Renal cortical epithelial cell (primary cell): ENCODE measurements at regions not wholly inside any gene's neighbourhood (a gene's known extent, or its start where the extent isn't known, plus 50 kb on each side); places are given as distances from the start of the nearest gene placed in this dataset.

Experiments used
- DNase-seq: peaks from one replicate; pipeline ENCODE4 v3.0.0-alpha.2; 2011; ENCODE audit warnings: low read depth

DNA sequence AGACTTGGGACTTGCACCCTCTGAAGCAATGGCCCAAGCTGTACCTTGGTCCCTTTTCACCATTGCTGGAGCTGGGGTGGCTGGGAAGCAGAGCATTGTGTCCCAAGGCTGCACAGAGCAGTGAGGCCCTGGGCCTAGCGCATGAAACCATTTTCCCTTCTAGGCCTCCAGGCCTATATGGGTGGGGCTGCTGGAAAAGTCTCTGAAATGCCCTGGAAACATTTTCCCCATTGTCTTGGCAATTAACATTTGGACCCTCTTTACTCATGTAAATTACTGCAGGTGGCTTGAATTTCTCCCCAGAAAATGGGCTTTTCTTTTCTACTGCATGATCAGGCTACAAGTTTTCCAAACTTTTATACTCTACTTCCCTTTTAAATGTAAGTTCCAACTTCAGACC is 510.5 kb downstream of the SLITRK6 start:
- DNase-seq, result no peak

DNA sequence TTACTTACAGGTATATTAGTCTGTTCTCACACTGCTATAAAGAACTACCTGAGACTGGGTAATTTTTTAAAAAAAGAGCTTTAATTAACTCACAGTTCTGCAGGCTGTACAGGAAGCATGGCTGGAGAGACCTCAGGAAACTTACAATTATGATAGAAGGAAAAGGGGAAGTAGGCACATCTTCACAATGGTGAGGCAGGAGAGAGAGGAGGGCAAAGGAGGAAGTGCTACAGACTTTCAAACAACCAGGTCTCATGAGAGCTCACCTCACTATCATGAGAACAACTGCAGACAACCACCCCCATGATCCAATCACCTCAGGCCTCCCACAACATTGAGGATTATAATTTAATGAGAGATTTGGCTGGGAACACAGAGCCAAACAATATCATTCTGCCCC is 511.7 kb downstream of the SLITRK6 start:
- no peak for DNase-seq

- DNase-seq, result no peak
These were observed 513.1 kb downstream of the SLITRK6 start for GRCh38 chr13:85286081-85286480.

DNA sequence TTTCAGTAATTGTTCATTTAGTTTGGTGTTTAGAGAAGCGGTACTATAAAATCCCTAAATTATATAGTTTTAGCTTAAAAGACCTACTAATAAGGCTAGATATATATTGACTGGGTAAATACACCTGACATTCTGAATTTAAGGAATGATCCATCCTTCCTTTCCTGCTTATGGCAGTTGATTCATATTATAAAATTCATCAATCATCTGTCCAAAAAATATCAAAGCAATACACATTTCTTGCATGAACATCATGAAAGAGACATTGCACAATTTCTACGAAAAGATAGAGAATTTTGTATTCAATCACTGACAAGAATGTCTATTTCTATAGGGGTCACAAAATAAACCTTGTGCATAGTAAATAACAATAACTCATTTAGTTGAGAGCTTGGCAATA is 514.9 kb downstream of the SLITRK6 start:
- no peak for DNase-seq

- no peak for DNase-seq
These were observed 515.8 kb downstream of the SLITRK6 start for GRCh38 chr13:85283408-85283807.

DNA sequence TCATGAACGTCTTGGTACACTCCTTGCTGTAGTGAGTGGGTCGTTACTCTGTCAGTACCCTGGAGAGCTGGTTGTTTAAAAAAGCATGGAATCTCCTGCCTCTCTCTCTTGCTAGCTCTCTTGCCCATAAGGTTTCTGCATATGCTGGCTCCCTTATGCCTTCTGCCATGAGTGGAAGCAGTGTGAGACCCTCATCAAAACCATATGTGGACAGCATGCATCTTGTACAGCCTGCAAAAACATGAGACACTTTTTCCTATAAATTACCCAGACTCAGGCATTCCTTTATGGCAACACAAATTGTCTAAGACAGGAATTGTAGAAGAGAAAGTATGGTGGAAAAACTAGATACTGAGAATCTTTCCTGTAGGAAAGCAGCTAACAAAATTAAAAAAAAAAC is 516.3 kb downstream of the SLITRK6 start:
- no peak for DNase-seq

DNA sequence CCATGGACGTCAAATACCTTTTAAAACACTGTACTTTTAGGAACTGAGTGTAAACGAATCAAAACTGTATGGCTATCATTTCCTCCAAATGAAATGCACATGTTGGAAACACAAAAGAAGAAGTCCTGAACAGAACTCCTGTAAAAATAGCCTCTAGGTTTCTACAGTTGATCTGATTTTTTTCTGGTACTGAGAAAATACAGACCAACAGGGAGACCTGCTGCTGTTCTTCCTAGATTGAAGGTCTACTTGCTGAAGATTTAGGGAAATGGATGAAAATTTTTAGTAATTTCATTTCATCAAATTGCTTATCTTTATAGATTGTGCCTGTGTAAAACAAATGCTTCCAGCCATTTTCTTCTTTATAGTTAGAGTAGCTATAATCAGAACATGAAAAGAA is 520.4 kb downstream of the SLITRK6 start:
- no peak for DNase-seq

DNA sequence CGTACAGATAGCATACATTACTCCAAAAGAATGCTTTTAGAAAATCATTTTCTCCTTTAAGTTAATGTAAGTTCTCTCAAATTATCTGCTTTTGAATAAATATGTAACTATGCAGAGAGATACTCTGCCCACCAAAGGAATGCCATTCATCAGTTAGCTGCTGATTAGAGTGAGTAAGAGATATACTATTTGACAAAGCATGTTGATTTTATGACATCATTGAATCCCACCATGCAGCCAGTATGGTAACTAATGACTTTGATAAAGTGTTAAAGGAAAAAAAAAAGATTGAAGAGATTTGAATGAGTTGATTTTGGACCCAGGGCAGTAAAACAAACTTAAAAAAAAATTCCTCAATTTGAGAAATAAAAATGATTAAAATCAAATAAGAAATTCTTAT is 521.5 kb downstream of the SLITRK6 start:
- DNase-seq, result peak; percentile 1

DNA sequence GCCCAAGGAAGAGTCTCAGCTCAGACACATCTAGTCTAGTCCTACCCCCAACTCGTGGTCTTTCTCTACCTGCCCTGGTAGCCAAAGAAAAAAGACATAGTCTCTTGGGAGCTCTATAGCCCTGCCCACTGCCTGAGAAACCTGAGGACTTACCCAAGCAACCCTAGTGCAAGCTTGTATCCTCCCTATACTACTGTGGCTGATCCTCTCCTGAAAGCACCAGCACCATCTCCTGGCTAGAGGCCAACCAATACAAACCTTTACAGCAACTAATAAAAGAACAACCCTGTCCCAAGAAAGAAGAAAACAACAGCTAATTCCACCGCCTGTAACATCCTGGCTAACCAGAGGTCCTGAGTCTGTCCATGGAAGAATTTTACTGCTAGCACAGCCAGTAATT is 532.4 kb downstream of the SLITRK6 start:
- DNase-seq, result no peak

DNA sequence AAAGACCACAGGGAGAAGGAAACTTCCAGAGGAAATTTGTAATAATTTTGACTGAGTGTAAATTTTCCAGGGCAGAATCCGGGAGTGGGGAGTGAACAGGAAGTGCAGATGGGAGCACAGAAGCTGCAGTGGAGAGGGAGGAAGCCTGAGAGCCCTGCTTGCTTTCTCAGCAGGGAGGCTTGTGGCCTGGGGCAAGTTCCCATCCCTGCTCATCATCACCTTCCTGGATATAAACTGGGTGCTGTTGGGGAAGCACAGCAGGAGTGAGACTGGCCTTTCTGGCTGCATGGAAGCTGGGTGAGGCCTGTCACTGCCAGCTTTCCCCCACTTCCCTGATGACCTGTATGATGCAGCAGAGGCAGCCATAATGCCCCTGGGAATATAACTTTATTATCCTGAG is 532.9 kb downstream of the SLITRK6 start:
- no peak for DNase-seq

- no peak for DNase-seq
These were observed 533.9 kb downstream of the SLITRK6 start for GRCh38 chr13:85265296-85265695.

DNA sequence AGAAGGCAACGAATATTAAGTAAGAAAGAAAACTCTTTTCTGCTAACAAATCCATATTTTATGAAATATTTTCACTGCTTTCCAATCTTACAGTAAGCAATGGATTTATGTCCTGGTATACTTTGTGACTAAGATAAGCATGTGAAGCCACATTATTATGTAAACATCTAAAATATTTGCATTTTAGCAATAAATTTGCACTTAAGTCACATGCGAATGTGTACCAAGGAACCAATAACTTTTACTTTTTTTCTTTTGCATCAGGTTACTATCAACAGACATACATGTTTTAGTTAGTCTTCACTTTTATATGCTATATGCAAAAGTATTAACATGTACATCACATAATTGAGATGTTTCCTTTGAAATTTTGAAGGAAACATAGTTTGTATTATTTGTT is 536.7 kb downstream of the SLITRK6 start:
- no peak for DNase-seq

GRCh38 chr13:85261757-85262346 is 537.4 kb downstream of the SLITRK6 start:
- no peak for DNase-seq

- DNase-seq, result no peak
These were observed 538.3 kb downstream of the SLITRK6 start for GRCh38 chr13:85260896-85261295.

GRCh38 chr13:85255978-85256377 is 543.2 kb downstream of the SLITRK6 start:
- DNase-seq, result no peak

DNA sequence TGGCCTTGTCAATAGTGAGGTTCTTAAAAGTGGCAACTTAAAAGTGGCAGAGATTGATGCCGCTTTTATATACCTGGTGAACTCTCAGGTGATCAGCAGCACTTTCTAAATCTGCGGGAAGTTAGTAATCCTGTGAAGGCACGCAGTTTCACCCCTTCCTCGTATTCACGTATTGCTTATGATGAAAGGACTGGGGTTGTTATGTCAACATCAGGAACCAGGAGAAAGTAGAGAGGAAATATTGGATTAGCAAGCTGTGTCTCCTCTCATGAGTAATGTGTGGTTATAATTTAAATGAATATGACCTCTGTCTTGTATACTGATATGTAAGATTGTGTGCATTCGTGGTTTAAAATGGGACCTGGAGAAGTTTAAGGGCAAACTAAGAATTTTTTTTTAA is 544.6 kb downstream of the SLITRK6 start:
- no peak for DNase-seq

DNA sequence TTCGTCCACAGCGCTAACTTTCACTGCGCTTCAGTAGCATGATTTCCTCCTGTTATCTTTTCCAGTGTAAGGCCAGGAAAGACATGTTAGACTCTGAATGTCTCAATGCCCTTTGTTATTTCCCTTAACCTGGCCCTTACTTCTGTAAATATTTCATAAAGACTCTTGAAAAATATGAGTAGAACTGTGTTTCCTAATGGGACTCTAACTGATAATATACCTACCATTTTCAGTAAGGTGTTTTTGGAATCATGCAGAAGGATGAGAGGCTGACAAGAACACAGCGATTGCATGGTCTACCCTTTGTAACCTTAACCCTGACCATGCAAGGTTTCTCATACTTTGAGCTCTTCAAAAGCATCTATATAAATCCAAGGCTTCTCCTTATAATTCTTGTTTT is 550.1 kb downstream of the SLITRK6 start:
- DNase-seq, result no peak

DNA sequence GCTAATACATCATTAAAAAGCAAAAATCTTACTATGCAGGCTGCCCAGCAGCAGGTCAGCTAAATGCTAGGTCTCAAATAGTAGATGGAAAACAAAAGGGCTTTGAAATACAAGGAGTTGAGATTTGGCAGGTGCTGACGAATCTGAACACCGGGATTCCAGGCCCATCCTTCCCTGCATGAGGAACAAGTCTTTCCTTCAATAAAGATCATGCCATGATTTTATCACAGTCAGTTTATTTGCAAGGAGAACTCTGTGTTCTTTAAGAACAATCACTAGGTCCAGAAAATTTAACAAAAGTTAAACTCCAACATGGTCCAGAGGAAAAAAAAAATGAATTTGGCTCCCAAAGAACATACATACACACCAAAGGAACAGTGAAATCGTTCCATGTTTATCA is 551.4 kb downstream of the SLITRK6 start:
- DNase-seq, result no peak

DNA sequence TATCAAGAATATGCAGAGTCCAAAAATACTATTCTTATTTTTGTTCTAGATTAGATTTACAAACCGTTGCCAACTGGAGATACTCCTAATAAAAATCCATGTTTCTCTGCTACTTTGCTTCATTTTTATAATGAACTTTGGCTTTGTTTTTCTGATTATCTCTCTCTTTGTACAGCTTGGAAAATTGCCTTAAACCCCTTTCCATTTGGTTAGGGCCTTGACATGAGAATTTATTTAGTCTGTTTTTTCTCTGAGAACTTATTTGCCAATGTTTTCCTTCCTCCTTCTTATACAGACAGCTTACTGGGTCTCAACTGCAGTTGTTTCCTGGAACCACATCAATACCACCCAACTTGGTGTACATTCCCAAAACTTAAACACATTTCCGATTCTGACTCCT is 555.4 kb downstream of the SLITRK6 start:
- DNase-seq, result no peak

GRCh38 chr13:85241060-85241459 is 558.2 kb downstream of the SLITRK6 start:
- DNase-seq, result peak; percentile 1

- DNase-seq, result no peak
These were observed 562.8 kb downstream of the SLITRK6 start for GRCh38 chr13:85236413-85236812.

- DNase-seq, result no peak
These were observed 568.5 kb downstream of the SLITRK6 start for GRCh38 chr13:85230691-85231093.

- DNase-seq, result no peak
These were observed 570.5 kb downstream of the SLITRK6 start for GRCh38 chr13:85228692-85229091.

- DNase-seq, result no peak
These were observed 575.1 kb downstream of the SLITRK6 start for GRCh38 chr13:85223883-85224656.
